GM12878 (cell line): ENCODE measurements at regions not wholly inside any gene's neighbourhood (a gene's known extent, or its start where the extent isn't known, plus 50 kb on each side); places are given as distances from the start of the nearest gene placed in this dataset.

Experiments
- ATAC-seq: fragments of 200-7000 bp; cut with Tn5 transposase; 3 replicates; pipeline ENCODE4 v1.9.1; 2020; ENCODE audit warnings: mild to moderate bottlenecking, moderate library complexity
- BruUV-seq: library from RNA; stranded (reverse); fragments of 400-500 nt; replicated peaks from 2 replicates; lab custom pipeline; 2021; lab: Mats Ljungman, UMichigan
- CTCF ChIA-PET: fragments of 300-600 bp; sonication (Branson Sonifier 250); formaldehyde crosslinking; extraction: SDS; loops from one replicate; lab custom pipeline; 2021; ENCODE audit warnings: inconsistent platforms; lab: Yijun Ruan, JAX
- POLR2A ChIA-PET: fragments of 350-600 bp; formaldehyde crosslinking; extraction: SDS; loops from one replicate; lab custom pipeline; 2021; ENCODE audit warnings: inconsistent platforms; lab: Charles Lee
- RAD21 ChIA-PET: fragments of 300-600 bp; sonication (Branson Sonifier 250); formaldehyde crosslinking; loops from one replicate; lab custom pipeline; 2023; ENCODE audit warnings: antibody characterized with exemption; ENCODE audit not compliant: unreplicated experiment; lab: Charles Lee
- SMC1A ChIA-PET: fragments of 300-600 bp; sonication (Branson Sonifier 250); formaldehyde crosslinking; loops from one replicate; lab custom pipeline; 2023; ENCODE audit not compliant: unreplicated experiment, uncharacterized antibody; lab: Charles Lee
- DNase-seq: peaks from one replicate; pipeline ENCODE4 v3.0.0-alpha.2; 2011; ENCODE audit warnings: low read depth, low spot score
- FAIRE-seq: peaks from 3 replicates; lab custom pipeline; 2011; peaks lifted over from hg19 to GRCh38; lab: Jason Lieb, UNC
- H2AFZ ChIP-seq: 2 replicates; pipeline ENCODE4 v1.6.0; 2011; ENCODE audit warnings: low read depth, low read length, control low read depth; ENCODE audit not compliant: control insufficient read depth
- H3K27ac ChIP-seq: 2 replicates; pipeline ENCODE4 v1.5.1; 2011; ENCODE audit warnings: control low read depth; ENCODE audit not compliant: control insufficient read depth, insufficient read depth
- H3K27me3 ChIP-seq, 2 experiments: replicated peaks in 1 of 2; 2 replicates each; pipeline versions ENCODE4 v1.6.0 to v1.6.1; 2011; ENCODE audit warnings: low read length in 1 of 2; ENCODE audit not compliant: control insufficient read depth in 2 of 2, insufficient read depth in 2 of 2
- H3K36me3 ChIP-seq, 2 experiments: 2 replicates each; pipeline ENCODE4 v1.5.1; 2011; ENCODE audit warnings: low read length in 1 of 2; ENCODE audit not compliant: control insufficient read depth in 2 of 2, insufficient read depth in 2 of 2
- H3K4me1 ChIP-seq: 2 replicates; pipeline ENCODE4 v1.6.1; 2011; ENCODE audit warnings: mild to moderate bottlenecking, low read length, moderate library complexity, mixed read lengths; ENCODE audit not compliant: control insufficient read depth, insufficient read depth
- H3K4me2 ChIP-seq: 2 replicates; pipeline ENCODE4 v1.6.0; 2011; ENCODE audit warnings: control low read depth; ENCODE audit not compliant: control insufficient read depth, insufficient read depth
- H3K4me3 ChIP-seq: fragments of 200-600 bp; sonication (generic); 2 replicates; pipeline ENCODE4 v1.5.1; 2016
- H3K79me2 ChIP-seq: 2 replicates; pipeline ENCODE4 v1.6.0; 2011; ENCODE audit warnings: low read length; ENCODE audit not compliant: control insufficient read depth, insufficient read depth
- H3K9ac ChIP-seq: 2 replicates; pipeline ENCODE4 v1.8.0; 2011; ENCODE audit warnings: low read length, control low read depth, mixed read lengths; ENCODE audit not compliant: control insufficient read depth, insufficient read depth
- H3K9me3 ChIP-seq: replicated peaks from 3 replicates; pipeline ENCODE4 v1.5.1; 2011; ENCODE audit warnings: mild to moderate bottlenecking, low read length; ENCODE audit not compliant: control insufficient read depth, insufficient read depth
- H4K20me1 ChIP-seq: 2 replicates; pipeline ENCODE4 v1.6.0; 2011; ENCODE audit not compliant: control insufficient read depth, insufficient read depth
- BACH1 ChIP-seq: fragments of 450-650 bp; IDR thresholded peaks from 2 replicates; pipeline ENCODE4 v1.6.1; 2017; ENCODE audit warnings: mild to moderate bottlenecking, borderline replicate concordance
- CBFB ChIP-seq: IDR thresholded peaks from 2 replicates; pipeline ENCODE4 v1.6.1; 2016; ENCODE audit warnings: antibody characterized with exemption, low read depth
- CEBPB ChIP-seq, 2 experiments: fragments of 150-350 bp in 1 of 2; IDR thresholded peaks; 2 replicates each; pipeline ENCODE4 v1.6.1; 2012 to 2014; ENCODE audit warnings: low read depth in 2 of 2, low read length in 2 of 2, borderline replicate concordance in 1 of 2, inconsistent platforms in 1 of 2
- HCFC1 ChIP-seq: fragments of 150-350 bp; IDR thresholded peaks from 2 replicates; pipeline ENCODE4 v1.6.1; 2014; ENCODE audit warnings: low read length
- JUNB ChIP-seq: IDR thresholded peaks from 2 replicates; pipeline ENCODE4 v1.6.1; 2016; ENCODE audit warnings: antibody characterized with exemption, mild to moderate bottlenecking
- JUND ChIP-seq: IDR thresholded peaks from 2 replicates; pipeline ENCODE4 v1.6.1; 2012; ENCODE audit warnings: low read depth, mild to moderate bottlenecking, low read length, improper control_type of control experiment, moderate library complexity
- MEF2A ChIP-seq: IDR thresholded peaks from 2 replicates; pipeline ENCODE4 v1.6.1; 2011; ENCODE audit warnings: low read depth, mild to moderate bottlenecking, low read length, moderate library complexity; ENCODE audit not compliant: insufficient read depth
- MYB ChIP-seq: fragments of 150-350 bp; IDR thresholded peaks from 2 replicates; pipeline ENCODE4 v1.6.1; 2014; ENCODE audit warnings: mild to moderate bottlenecking, low read depth, low read length, borderline replicate concordance
- SKIL ChIP-seq: fragments of 450-650 bp; IDR thresholded peaks from 2 replicates; pipeline ENCODE4 v1.6.1; 2017; ENCODE audit warnings: mild to moderate bottlenecking, low read depth, inconsistent platforms; ENCODE audit not compliant: poor library complexity, severe bottlenecking
- YBX1 ChIP-seq: fragments of 450-650 bp; IDR thresholded peaks from 2 replicates; pipeline ENCODE4 v1.6.1; 2016; ENCODE audit warnings: antibody characterized with exemption
- ZNF274 ChIP-seq: IDR thresholded peaks from one replicate; pipeline ENCODE4 v1.8.0; 2011; ENCODE audit not compliant: insufficient read length, insufficient read depth
- ZNF384 ChIP-seq: IDR thresholded peaks from 2 replicates; pipeline ENCODE4 v1.6.1; 2012; ENCODE audit warnings: low read depth, mild to moderate bottlenecking, low read length, improper control_type of control experiment, borderline replicate concordance
- WGBS: methylation state at CpG from one replicate; pipeline ENCODE4 v1.1.6; 2016; ENCODE audit warnings: low lambda C conversion rate; ENCODE audit not compliant: insufficient replicate concordance, insufficient coverage; ENCODE audit errors: missing lambda C conversion rate; 5-methylcytosine and 5-hydroxymethylcytosine counted together
- in situ Hi-C: fragments of 300-500 bp; cut with MboI; formaldehyde crosslinking; loops from 9 replicates; pipeline ENCODE4 v1.14.3; 2018; ENCODE audit warnings: mixed read lengths
- intact Hi-C: fragments of 100-400 bp; cut with micrococcal nuclease; formaldehyde crosslinking; loops from one replicate; pipeline ENCODE4 v1.14.2; 2022; ENCODE audit not compliant: unreplicated experiment
- TF ChIP-seq, protein P1 (sequence below): fragments of 150-350 bp; IDR thresholded peaks from 2 replicates; pipeline ENCODE4 v1.6.1; 2016; ENCODE audit warnings: low read depth, low read length
- TF ChIP-seq, protein P2 (sequence below): fragments of 450-650 bp; IDR thresholded peaks from 2 replicates; pipeline ENCODE4 v1.6.1; 2017; ENCODE audit warnings: mild to moderate bottlenecking
- TF ChIP-seq, protein P3 (sequence below), 3 experiments: IDR thresholded peaks in 2 of 3; conservative IDR thresholded peaks in 1 of 3; 2 replicates each; pipeline ENCODE4 v1.5.1; 2011; ENCODE audit warnings: low read depth in 3 of 3, low read length in 3 of 3, mild to moderate bottlenecking in 3 of 3, control low read depth in 2 of 3, moderate library complexity in 2 of 3, inconsistent platforms in 1 of 3, mixed read lengths in 1 of 3; ENCODE audit not compliant: control insufficient read depth in 2 of 3, insufficient read depth in 1 of 3; ENCODE audit errors: extremely low read depth in 1 of 3

- TF ChIP-seq BACH1 (no peak), JUND (no peak), HCFC1 (no peak)
These were observed 394.0 kb upstream of the SPTLC3 start (continued) for GRCh38 chr20:12614764-12615163.

DNA sequence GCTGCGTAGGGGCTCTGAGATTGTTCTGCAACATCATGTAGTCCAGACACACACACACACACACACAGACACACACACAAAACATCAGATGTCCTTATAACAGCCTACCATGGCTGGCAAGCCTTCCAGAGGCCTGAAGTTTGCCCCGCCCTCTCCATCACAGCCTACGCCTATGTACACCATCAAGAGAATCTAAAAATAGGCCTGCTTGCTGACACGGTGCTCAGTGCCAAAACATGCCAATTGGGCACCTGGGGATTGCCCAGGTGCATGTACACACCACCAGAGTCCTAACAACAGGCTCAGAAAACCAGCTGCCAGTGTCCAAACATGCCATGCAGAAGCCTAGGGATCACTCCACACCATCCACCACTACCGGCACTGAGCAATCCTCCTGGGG, 391.7 kb upstream of the SPTLC3 start:
- in situ Hi-C loops = no loop called here
- TF ChIP-seq MEF2A (no peak), YBX1 (no peak), SKIL (no peak), MYB (no peak), ZNF384 (no peak), JUNB (no peak), CBFB (no peak), ZNF274 (no peak), CEBPB (IDR thresholded peaks at IDR 0.05; ENCODE audit: borderline replicate concordance in 1 of 2, low read depth in 2 of 2, low read length in 2 of 2) (no peak)
- TF ChIP-seq, protein P1, sequence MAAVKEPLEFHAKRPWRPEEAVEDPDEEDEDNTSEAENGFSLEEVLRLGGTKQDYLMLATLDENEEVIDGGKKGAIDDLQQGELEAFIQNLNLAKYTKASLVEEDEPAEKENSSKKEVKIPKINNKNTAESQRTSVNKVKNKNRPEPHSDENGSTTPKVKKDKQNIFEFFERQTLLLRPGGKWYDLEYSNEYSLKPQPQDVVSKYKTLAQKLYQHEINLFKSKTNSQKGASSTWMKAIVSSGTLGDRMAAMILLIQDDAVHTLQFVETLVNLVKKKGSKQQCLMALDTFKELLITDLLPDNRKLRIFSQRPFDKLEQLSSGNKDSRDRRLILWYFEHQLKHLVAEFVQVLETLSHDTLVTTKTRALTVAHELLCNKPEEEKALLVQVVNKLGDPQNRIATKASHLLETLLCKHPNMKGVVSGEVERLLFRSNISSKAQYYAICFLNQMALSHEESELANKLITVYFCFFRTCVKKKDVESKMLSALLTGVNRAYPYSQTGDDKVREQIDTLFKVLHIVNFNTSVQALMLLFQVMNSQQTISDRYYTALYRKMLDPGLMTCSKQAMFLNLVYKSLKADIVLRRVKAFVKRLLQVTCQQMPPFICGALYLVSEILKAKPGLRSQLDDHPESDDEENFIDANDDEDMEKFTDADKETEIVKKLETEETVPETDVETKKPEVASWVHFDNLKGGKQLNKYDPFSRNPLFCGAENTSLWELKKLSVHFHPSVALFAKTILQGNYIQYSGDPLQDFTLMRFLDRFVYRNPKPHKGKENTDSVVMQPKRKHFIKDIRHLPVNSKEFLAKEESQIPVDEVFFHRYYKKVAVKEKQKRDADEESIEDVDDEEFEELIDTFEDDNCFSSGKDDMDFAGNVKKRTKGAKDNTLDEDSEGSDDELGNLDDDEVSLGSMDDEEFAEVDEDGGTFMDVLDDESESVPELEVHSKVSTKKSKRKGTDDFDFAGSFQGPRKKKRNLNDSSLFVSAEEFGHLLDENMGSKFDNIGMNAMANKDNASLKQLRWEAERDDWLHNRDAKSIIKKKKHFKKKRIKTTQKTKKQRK = no peak
- TF ChIP-seq, protein P2, sequence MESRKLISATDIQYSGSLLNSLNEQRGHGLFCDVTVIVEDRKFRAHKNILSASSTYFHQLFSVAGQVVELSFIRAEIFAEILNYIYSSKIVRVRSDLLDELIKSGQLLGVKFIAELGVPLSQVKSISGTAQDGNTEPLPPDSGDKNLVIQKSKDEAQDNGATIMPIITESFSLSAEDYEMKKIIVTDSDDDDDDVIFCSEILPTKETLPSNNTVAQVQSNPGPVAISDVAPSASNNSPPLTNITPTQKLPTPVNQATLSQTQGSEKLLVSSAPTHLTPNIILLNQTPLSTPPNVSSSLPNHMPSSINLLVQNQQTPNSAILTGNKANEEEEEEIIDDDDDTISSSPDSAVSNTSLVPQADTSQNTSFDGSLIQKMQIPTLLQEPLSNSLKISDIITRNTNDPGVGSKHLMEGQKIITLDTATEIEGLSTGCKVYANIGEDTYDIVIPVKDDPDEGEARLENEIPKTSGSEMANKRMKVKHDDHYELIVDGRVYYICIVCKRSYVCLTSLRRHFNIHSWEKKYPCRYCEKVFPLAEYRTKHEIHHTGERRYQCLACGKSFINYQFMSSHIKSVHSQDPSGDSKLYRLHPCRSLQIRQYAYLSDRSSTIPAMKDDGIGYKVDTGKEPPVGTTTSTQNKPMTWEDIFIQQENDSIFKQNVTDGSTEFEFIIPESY = no peak
- TF ChIP-seq, protein P3, sequence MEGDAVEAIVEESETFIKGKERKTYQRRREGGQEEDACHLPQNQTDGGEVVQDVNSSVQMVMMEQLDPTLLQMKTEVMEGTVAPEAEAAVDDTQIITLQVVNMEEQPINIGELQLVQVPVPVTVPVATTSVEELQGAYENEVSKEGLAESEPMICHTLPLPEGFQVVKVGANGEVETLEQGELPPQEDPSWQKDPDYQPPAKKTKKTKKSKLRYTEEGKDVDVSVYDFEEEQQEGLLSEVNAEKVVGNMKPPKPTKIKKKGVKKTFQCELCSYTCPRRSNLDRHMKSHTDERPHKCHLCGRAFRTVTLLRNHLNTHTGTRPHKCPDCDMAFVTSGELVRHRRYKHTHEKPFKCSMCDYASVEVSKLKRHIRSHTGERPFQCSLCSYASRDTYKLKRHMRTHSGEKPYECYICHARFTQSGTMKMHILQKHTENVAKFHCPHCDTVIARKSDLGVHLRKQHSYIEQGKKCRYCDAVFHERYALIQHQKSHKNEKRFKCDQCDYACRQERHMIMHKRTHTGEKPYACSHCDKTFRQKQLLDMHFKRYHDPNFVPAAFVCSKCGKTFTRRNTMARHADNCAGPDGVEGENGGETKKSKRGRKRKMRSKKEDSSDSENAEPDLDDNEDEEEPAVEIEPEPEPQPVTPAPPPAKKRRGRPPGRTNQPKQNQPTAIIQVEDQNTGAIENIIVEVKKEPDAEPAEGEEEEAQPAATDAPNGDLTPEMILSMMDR (IDR thresholded peaks at IDR 0.05 in 2 of 3, conservative IDR thresholded peaks at IDR 0.05 in 1 of 3; ENCODE audit: control insufficient read depth in 2 of 3, extremely low read depth in 1 of 3, insufficient read depth in 1 of 3, low read depth in 3 of 3, low read length in 3 of 3) = no peak

More for the DNA sequence above, 391.7 kb upstream of the SPTLC3 start:
- no TSS peak for BruUV-seq
- RAD21 ChIA-PET = no interaction called here
- SMC1A ChIA-PET = no interaction called here
- Histone ChIP-seq H3K79me2 (no peaks in the 10 kb centered on the region), H3K4me1 (no peaks in the 10 kb centered on the region), H3K36me3 (no peaks in the 10 kb centered on the region), H2AFZ (no peak overlapping the region), H4K20me1 (no peaks in the 10 kb centered on the region), H3K27ac (no peak overlapping the region), H3K9me3 (no peaks in the 10 kb centered on the region; the same call in 2 of the 3 replicates), H3K4me3 (no peak overlapping the region), H3K27me3 (no peaks in the 10 kb centered on the region), H3K9ac (no peak overlapping the region), H3K4me2 (no peak overlapping the region)
- POLR2A ChIA-PET = no interaction called here
- WGBS = 26% methylated on average over 5 of the region's 5 CpGs
- DNase-seq (no peak), ATAC-seq (no peak), FAIRE-seq (no peak)
- CTCF ChIA-PET = no interaction called here
- intact Hi-C loops = loop anchor here (10.0 kb wide), 1 partner anchor 62 kb away; no protein-coding TSS in a partner anchor
